SJSA1 (cell line): ENCODE measurements at regions not wholly inside any gene's neighbourhood (a gene's known extent, or its start where the extent isn't known, plus 50 kb on each side); places are given as distances from the start of the nearest gene placed in this dataset.

Source experiments
- DNase-seq, 2 experiments: peaks; one replicate each; pipeline ENCODE4 v3.0.0-alpha.2; 2015 to 2020; ENCODE audit warnings: low spot score in 2 of 2, low read depth in 1 of 2
- H3K27ac ChIP-seq: fragments of 250-450 bp; sonication (Bioruptor Pico); 2 replicates; pipeline ENCODE4 v1.5.1; 2020; ENCODE audit warnings: mild to moderate bottlenecking, moderate library complexity
- H3K27me3 ChIP-seq: fragments of 250-450 bp; sonication (Bioruptor Pico); replicated peaks from 2 replicates; pipeline ENCODE4 v1.5.1; 2020; ENCODE audit warnings: mild to moderate bottlenecking, moderate library complexity
- H3K36me3 ChIP-seq: fragments of 250-450 bp; sonication (Bioruptor Pico); 2 replicates; pipeline ENCODE4 v1.5.1; 2020; ENCODE audit warnings: mild to moderate bottlenecking
- H3K4me1 ChIP-seq: fragments of 250-450 bp; sonication (Bioruptor Pico); replicated peaks from 2 replicates; pipeline ENCODE4 v1.6.1; 2021; ENCODE audit warnings: mild to moderate bottlenecking
- H3K4me3 ChIP-seq: fragments of 250-450 bp; sonication (Bioruptor Pico); 2 replicates; pipeline ENCODE4 v1.5.1; 2020; ENCODE audit warnings: mild to moderate bottlenecking
- H3K9me3 ChIP-seq: fragments of 250-450 bp; sonication (Bioruptor Pico); replicated peaks from 2 replicates; pipeline ENCODE4 v1.5.1; 2020; ENCODE audit warnings: mild to moderate bottlenecking

GRCh38 chr18:10025711-10026670 is 112.2 kb downstream of the VAPA start:
- no peak for DNase-seq
- Histone ChIP-seq H3K9me3 (no peaks in the 10 kb centered on the region), H3K27me3 (no peaks in the 10 kb centered on the region), H3K27ac (no peak overlapping the region), H3K4me3 (no peak overlapping the region), H3K4me1 (no peaks in the 10 kb centered on the region), H3K36me3 (no peaks in the 10 kb centered on the region)

DNA sequence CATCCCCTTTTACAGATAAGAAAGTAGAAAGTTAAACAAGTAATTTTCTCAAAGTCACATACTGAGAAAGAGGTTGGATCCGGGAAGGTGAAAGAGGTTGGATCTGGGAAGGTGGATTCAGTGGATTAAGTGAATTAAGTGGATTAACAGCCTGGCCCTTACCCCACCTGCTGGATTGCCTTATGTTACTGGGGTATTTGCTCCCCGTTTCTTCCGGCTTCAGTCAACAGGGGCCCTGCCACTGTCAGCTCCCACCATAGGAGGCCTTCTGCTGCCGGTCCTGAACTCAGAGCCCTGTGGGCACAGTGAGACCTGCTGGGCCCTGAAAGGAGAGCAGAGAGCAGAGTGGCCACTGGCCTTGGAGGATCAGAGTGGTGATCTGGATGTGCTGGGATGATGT is 113.2 kb downstream of the VAPA start:
- DNase-seq: no peak
- Histone ChIP-seq H3K9me3 (no peaks in the 10 kb centered on the region), H3K4me3 (no peak overlapping the region), H3K27ac (no peak overlapping the region), H3K4me1 (no peaks in the 10 kb centered on the region), H3K27me3 (no peaks in the 10 kb centered on the region), H3K36me3 (no peaks in the 10 kb centered on the region)

DNA sequence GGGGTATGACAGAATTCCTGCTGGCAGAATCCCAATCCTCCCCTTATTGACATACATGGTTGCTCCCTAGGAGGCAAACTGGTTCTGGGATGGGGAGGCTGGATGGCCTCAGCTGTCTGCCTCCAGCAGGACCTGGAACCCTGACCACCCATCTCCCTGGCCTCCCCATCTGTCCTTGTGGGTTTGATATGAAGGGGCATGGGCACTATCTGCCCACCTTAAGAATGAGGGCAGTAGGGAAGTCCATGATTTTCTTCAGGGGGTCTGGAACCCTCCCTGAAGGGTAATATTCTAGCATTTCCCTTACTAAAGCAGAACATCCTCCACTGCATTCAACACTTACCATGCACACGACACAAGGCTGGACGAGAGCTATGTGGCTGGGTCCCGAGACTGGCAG is 113.6 kb downstream of the VAPA start:
- no peaks in the 10 kb centered on the region for H3K9me3 ChIP-seq
- no peak overlapping the region for H3K27ac ChIP-seq
- no peaks in the 10 kb centered on the region for H3K4me1 ChIP-seq
- no peak overlapping the region for H3K4me3 ChIP-seq
- DNase-seq: no peak
- H3K27me3 ChIP-seq: no peaks in the 10 kb centered on the region
- H3K36me3 ChIP-seq: no peaks in the 10 kb centered on the region

GRCh38 chr18:10029711-10030110 is 115.9 kb downstream of the VAPA start:
- Histone ChIP-seq H3K9me3 (no peaks in the 10 kb centered on the region), H3K4me3 (no peak overlapping the region), H3K4me1 (no peaks in the 10 kb centered on the region), H3K27ac (no peak overlapping the region), H3K36me3 (no peaks in the 10 kb centered on the region), H3K27me3 (no peaks in the 10 kb centered on the region)
- no peak for DNase-seq

DNA sequence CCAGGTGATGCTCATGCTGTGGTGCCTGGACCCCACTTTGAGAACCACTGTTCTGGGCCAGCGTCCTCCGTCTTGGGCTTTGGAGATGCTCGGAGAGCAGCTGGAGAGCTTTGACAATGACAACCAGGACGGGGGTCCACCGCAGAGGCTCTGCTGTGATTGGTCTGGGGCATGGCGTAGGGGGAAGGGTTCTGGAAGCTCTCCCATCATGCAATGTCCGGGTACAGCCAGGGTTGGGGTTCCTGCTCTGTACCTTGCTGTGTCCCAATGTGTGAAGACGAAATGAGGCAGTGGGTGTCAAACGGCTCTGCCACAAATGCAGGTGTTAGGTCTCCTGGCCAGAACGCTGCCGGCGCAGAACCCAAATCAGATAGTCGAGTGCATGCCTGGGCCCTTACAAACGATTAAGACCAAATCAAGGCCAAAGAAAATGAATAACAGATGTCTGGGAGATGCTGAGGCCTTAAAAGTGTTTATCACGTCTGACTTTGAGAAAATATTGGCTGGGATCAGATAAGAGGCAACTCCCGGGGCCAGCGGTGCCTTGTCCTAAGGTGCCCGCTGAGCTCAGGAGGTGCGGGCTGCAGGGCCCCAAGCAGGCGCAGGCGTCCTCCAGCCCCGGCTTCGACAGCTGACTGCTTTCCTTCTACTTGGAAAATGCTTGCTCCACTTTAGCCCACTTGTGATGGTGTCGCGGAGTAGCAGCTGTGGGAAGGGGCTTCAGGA is 117.2 kb downstream of the VAPA start:
- no peaks in the 10 kb centered on the region for H3K27me3 ChIP-seq
- H3K9me3 ChIP-seq: no peaks in the 10 kb centered on the region
- no peak for DNase-seq
- H3K4me3 ChIP-seq: no peak overlapping the region
- no peak overlapping the region for H3K27ac ChIP-seq
- no peaks in the 10 kb centered on the region for H3K4me1 ChIP-seq
- H3K36me3 ChIP-seq: no peaks in the 10 kb centered on the region

- H3K9me3 ChIP-seq: no peaks in the 10 kb centered on the region
- no peak overlapping the region for H3K4me3 ChIP-seq
- H3K4me1 ChIP-seq: no peaks in the 10 kb centered on the region
- H3K27me3 ChIP-seq: no peaks in the 10 kb centered on the region
- no peaks in the 10 kb centered on the region for H3K36me3 ChIP-seq
- no peak overlapping the region for H3K27ac ChIP-seq
- no peak for DNase-seq
These were observed 118.7 kb downstream of the VAPA start for GRCh38 chr18:10032331-10033015.

DNA sequence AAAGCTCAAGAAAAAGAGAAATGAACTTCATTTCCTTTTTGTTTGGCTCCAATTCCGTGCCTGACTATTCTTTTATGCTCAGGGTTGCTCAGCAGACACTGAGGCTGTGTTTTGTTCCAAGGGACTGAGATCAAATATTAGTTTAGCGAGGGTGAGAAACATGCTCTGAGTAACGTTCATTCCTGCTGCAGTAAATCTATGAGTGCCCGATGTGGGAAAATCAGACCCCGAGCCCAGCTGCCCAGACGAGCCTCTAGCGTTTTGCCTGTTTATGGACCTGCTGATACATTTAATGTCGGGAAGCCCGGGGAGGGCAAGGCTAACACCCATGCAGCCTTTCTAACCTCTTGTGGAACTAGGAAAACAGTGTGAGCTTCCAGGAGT is 119.2 kb downstream of the VAPA start:
- no peak overlapping the region for H3K27ac ChIP-seq
- no peaks in the 10 kb centered on the region for H3K27me3 ChIP-seq
- H3K4me3 ChIP-seq: no peak overlapping the region
- DNase-seq: no peak
- H3K36me3 ChIP-seq: no peaks in the 10 kb centered on the region
- no peaks in the 10 kb centered on the region for H3K4me1 ChIP-seq
- H3K9me3 ChIP-seq: no peaks in the 10 kb centered on the region

DNA sequence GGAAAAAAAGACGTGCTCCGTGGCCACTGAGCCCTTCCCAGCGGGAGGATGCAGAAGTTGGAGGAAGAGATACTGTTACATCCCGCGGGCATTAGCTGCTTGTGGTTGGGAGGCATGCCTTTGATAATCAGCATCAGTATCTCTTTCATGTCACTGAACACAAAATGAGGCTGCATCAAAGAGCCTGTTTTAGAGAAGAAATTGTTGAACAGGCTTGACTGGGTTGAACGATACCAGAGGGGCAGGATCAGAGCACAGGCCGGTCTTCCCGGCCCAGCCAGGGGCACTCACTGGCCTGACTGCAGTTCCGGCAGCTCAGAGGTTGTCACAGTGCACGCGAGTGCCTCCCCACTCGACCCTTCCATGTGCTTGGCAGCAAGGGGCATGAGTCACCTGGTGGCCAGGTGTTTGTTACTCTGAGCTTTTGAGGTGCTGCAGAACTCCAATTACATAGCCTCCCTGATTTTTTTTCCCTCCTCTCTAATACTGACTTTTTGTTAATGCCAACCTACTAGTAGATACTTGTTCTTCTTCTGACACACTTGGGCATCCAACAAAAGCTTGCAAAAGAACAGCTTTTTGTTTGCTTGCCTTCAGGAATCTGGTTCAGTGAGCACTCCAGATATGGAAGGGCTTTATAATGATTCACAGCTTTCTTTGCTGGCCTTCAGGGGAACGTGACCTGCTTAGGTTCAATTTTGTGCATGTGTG is 121.6 kb downstream of the VAPA start:
- no peak overlapping the region for H3K27ac ChIP-seq
- no peaks in the 10 kb centered on the region for H3K36me3 ChIP-seq
- no peaks in the 10 kb centered on the region for H3K4me1 ChIP-seq
- no peak for DNase-seq
- H3K9me3 ChIP-seq: no peaks in the 10 kb centered on the region
- no peaks in the 10 kb centered on the region for H3K27me3 ChIP-seq
- H3K4me3 ChIP-seq: no peak overlapping the region

DNA sequence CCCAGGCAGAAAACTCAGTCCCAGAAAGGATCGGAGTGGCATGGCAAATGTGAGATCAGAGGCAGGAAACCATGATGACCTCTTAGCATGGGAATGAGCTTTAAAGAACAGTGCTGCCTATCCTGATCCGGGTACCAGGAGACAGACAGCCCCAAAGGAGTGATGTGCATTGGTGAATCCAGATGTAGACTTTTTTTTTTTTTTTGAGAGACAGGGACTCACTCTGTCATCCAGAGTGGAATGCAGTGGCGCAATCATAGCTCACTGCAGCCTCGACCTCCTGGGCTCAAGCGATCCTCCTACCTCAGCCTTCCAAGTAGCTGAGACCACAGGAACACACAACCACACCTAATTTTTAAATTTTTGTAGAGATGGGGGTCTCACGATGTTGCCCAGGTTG is 122.7 kb downstream of the VAPA start:
- Histone ChIP-seq H3K4me1 (no peaks in the 10 kb centered on the region), H3K27me3 (no peaks in the 10 kb centered on the region), H3K36me3 (no peaks in the 10 kb centered on the region), H3K27ac (no peak overlapping the region), H3K4me3 (no peak overlapping the region), H3K9me3 (no peaks in the 10 kb centered on the region)
- DNase-seq: no peak

DNA sequence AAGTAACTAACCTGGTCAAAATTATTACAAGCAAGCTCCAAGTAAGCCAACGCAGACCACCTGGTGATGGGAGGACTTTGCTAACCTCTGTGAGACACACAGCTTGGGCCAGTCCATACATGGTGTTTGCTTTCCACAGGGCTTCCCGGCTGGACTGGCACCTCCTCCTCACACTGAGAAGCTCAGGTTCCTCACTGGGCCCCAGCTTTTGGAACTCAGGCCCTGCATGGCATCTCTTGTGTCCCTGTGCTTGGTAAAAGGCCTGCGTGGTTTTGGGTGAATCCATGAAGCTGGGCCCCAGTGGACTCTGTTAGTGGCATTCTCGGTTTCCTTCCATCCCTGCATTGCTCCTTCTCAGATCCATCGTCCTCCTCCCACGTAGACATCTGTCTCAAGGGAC is 123.4 kb downstream of the VAPA start:
- Histone ChIP-seq H3K4me1 (no peaks in the 10 kb centered on the region), H3K36me3 (no peaks in the 10 kb centered on the region), H3K27me3 (no peaks in the 10 kb centered on the region)

DNA sequence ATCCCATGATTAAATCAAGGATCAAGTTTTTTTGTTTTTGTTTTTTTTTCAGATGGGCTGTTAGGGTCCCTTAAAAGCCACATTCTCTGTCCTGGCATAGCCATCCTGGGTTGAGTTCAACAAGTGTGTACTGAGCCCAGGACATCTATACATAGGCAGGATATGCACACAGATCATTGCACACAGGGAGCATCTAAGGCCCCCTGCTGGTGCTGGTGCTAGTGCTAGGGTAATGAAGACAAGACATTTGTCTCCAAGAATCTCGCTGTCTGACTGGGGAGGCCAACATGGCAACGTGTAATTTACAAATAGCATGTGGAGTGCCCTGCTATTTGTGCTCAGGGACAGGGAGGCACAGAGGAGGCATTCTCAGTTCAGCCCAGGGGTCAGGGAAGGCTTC is 124.5 kb downstream of the VAPA start:
- Histone ChIP-seq H3K9me3 (no peaks in the 10 kb centered on the region), H3K4me3 (no peak overlapping the region), H3K27ac (no peak overlapping the region), H3K27me3 (no peaks in the 10 kb centered on the region), H3K36me3 (no peaks in the 10 kb centered on the region), H3K4me1 (no peaks in the 10 kb centered on the region)
- no peak for DNase-seq

More for the DNA sequence above, 123.4 kb downstream of the VAPA start:
- H3K4me3 ChIP-seq: no peak overlapping the region
- no peaks in the 10 kb centered on the region for H3K9me3 ChIP-seq
- H3K27ac ChIP-seq: no peak overlapping the region
- no peak for DNase-seq

GRCh38 chr18:10040287-10041011 is 126.6 kb downstream of the VAPA start:
- no peak for DNase-seq
- H3K36me3 ChIP-seq: no peaks in the 10 kb centered on the region
- no peaks in the 10 kb centered on the region for H3K27me3 ChIP-seq
- no peaks in the 10 kb centered on the region for H3K9me3 ChIP-seq
- H3K4me3 ChIP-seq: no peak overlapping the region
- H3K4me1 ChIP-seq: no peaks in the 10 kb centered on the region
- H3K27ac ChIP-seq: no peak overlapping the region

GRCh38 chr18:10041180-10041579 is 127.4 kb downstream of the VAPA start:
- Histone ChIP-seq H3K4me3 (no peak overlapping the region), H3K27me3 (no peaks in the 10 kb centered on the region), H3K4me1 (no peaks in the 10 kb centered on the region), H3K27ac (no peak overlapping the region), H3K36me3 (no peaks in the 10 kb centered on the region), H3K9me3 (no peaks in the 10 kb centered on the region)
- DNase-seq: no peak
